ENCODE measurements at regions not wholly inside any gene's neighbourhood (a gene's known extent, or its start where the extent isn't known, plus 50 kb on each side); places are given as distances from the start of the nearest gene placed in this dataset.

GRCh38 chr6:117028256-117028655, 151.2 kb downstream of the RFX6 start:
- no peak for DNase-seq (ENCODE audit: low read depth)
- TF ChIP-seq CTCF (IDR thresholded peaks at IDR 0.05; ENCODE audit: insufficient read depth, low read depth, low read length, missing control alignments), result no peak
- H3K4me3 ChIP-seq (ENCODE audit: low read depth, low read length), result no peak overlapping the region

GRCh38 chr6:117034547-117034946, 157.5 kb downstream of the RFX6 start:
- no peak for DNase-seq (ENCODE audit: low read depth)
- no peak for TF ChIP-seq CTCF (IDR thresholded peaks at IDR 0.05; ENCODE audit: insufficient read depth, low read depth, low read length, missing control alignments)
- H3K4me3 ChIP-seq (ENCODE audit: low read depth, low read length), result no peak overlapping the region

- DNase-seq (ENCODE audit: low read depth), result no peak
- no peak overlapping the region for H3K4me3 ChIP-seq (ENCODE audit: low read depth, low read length)
- no peak for TF ChIP-seq CTCF (IDR thresholded peaks at IDR 0.05; ENCODE audit: insufficient read depth, low read depth, low read length, missing control alignments)
Observed at GRCh38 chr6:117034971-117035370, 157.9 kb downstream of the RFX6 start.

GRCh38 chr6:117050301-117050700, 173.3 kb downstream of the RFX6 start:
- H3K4me3 ChIP-seq (ENCODE audit: low read depth, low read length), result no peak overlapping the region
- DNase-seq (ENCODE audit: low read depth), result no peak
- TF ChIP-seq CTCF (IDR thresholded peaks at IDR 0.05; ENCODE audit: insufficient read depth, low read depth, low read length, missing control alignments), result no peak

- no peak for DNase-seq (ENCODE audit: low read depth)
- no peak for TF ChIP-seq CTCF (IDR thresholded peaks at IDR 0.05; ENCODE audit: insufficient read depth, low read depth, low read length, missing control alignments)
- H3K4me3 ChIP-seq (ENCODE audit: low read depth, low read length), result no peak overlapping the region
Observed at GRCh38 chr6:117072134-117072533, 193.2 kb upstream of the VGLL2 start.

- TF ChIP-seq CTCF (IDR thresholded peaks at IDR 0.05; ENCODE audit: insufficient read depth, low read depth, low read length, missing control alignments), result no peak
- DNase-seq (ENCODE audit: low read depth), result no peak
Observed at GRCh38 chr6:117072781-117073180, 192.6 kb upstream of the VGLL2 start.

GRCh38 chr6:117074672-117075071, 190.7 kb upstream of the VGLL2 start:
- no peak for DNase-seq (ENCODE audit: low read depth)
- no peak for TF ChIP-seq CTCF (IDR thresholded peaks at IDR 0.05; ENCODE audit: insufficient read depth, low read depth, low read length, missing control alignments)
- H3K4me3 ChIP-seq (ENCODE audit: low read depth, low read length), result no peak overlapping the region

More at GRCh38 chr6:117072781-117073180, 192.6 kb upstream of the VGLL2 start:
- no peak overlapping the region for H3K4me3 ChIP-seq (ENCODE audit: low read depth, low read length)

Data from GM12865 (cell line).